H1 (cell line): ENCODE measurements at regions not wholly inside any gene's neighbourhood (a gene's known extent, or its start where the extent isn't known, plus 50 kb on each side); places are given as distances from the start of the nearest gene placed in this dataset.

Source experiments
- CTCF ChIA-PET: fragments of 300-600 bp; sonication (Branson Sonifier 250); formaldehyde crosslinking; loops from one replicate; lab custom pipeline; 2021; ENCODE audit not compliant: partially characterized antibody; lab: Charles Lee
- POLR2A ChIA-PET: fragments of 300-600 bp; sonication (Branson Sonifier 250); formaldehyde crosslinking; loops from one replicate; lab custom pipeline; 2021; ENCODE audit warnings: inconsistent platforms; ENCODE audit not compliant: partially characterized antibody; lab: Charles Lee
- DNase-seq, 2 experiments: peaks; one replicate each; pipeline versions ENCODE4 v3.0.0 to v3.0.0-alpha.2; 2010 to 2022; ENCODE audit warnings: low spot score in 2 of 2, low read depth in 1 of 2, mixed read lengths in 1 of 2
- FAIRE-seq: peaks from 2 replicates; lab custom pipeline; 2011; peaks lifted over from hg19 to GRCh38; lab: Jason Lieb, UNC
- H2AFZ ChIP-seq: 2 replicates; pipeline ENCODE4 v1.8.1; 2012; ENCODE audit warnings: low read length, inconsistent platforms
- H2AK5ac ChIP-seq: 2 replicates; pipeline ENCODE4 v1.6.1; 2013; ENCODE audit warnings: low read depth, low read length
- H2BK120ac ChIP-seq: replicated peaks from 2 replicates; pipeline ENCODE3; 2013; ENCODE audit warnings: low read depth, low read length, inconsistent platforms
- H2BK12ac ChIP-seq: 2 replicates; pipeline ENCODE4 v1.6.1; 2013; ENCODE audit warnings: low read depth, low read length
- H2BK15ac ChIP-seq: 2 replicates; pipeline ENCODE4 v1.6.1; 2013; ENCODE audit warnings: low read length
- H2BK20ac ChIP-seq: 2 replicates; pipeline ENCODE4 v1.6.1; 2013; ENCODE audit warnings: low read length
- H2BK5ac ChIP-seq: 2 replicates; pipeline ENCODE4 v1.6.1; 2013; ENCODE audit warnings: low read depth, low read length
- H3K14ac ChIP-seq: 2 replicates; pipeline ENCODE4 v1.6.1; 2013; ENCODE audit warnings: inconsistent platforms; ENCODE audit not compliant: insufficient read length
- H3K18ac ChIP-seq: 2 replicates; pipeline ENCODE4 v1.6.1; 2013; ENCODE audit warnings: low read length; ENCODE audit errors: extremely low read depth
- H3K23ac ChIP-seq: 2 replicates; pipeline ENCODE4 v1.6.1; 2013; ENCODE audit warnings: inconsistent platforms; ENCODE audit not compliant: insufficient read length
- H3K23me2 ChIP-seq: 2 replicates; pipeline ENCODE4 v1.6.1; 2013; ENCODE audit warnings: low read depth, low read length
- H3K27ac ChIP-seq: 2 replicates; pipeline ENCODE4 v1.6.1; 2011; ENCODE audit warnings: low read depth, low read length, inconsistent platforms
- H3K27me3 ChIP-seq, 4 experiments: replicated peaks in 1 of 4; 1 replicate in 1 of 4; 2 replicates in 3 of 4; pipeline versions ENCODE4 v1.6.1 to v1.8.1; 2011 to 2013; ENCODE audit warnings: low read length in 3 of 4, mild to moderate bottlenecking in 3 of 4, inconsistent platforms in 2 of 4, mixed read lengths in 2 of 4, moderate library complexity in 1 of 4; ENCODE audit not compliant: control insufficient read depth in 3 of 4, insufficient read depth in 3 of 4; ENCODE audit errors: extremely low read depth in 1 of 4
- H3K36me3 ChIP-seq, 4 experiments: 2 replicates each; pipeline versions ENCODE4 v1.6.1 to v1.8.1; 2011 to 2013; ENCODE audit warnings: mild to moderate bottlenecking in 4 of 4, low read length in 3 of 4, moderate library complexity in 2 of 4, control low read depth in 1 of 4, inconsistent platforms in 1 of 4; ENCODE audit not compliant: insufficient read depth in 4 of 4, control insufficient read depth in 2 of 4
- H3K4ac ChIP-seq: replicated peaks from 2 replicates; pipeline ENCODE3; 2013; ENCODE audit warnings: low read length, low read depth, mixed read lengths, inconsistent platforms; ENCODE audit not compliant: insufficient read length
- H3K4me1 ChIP-seq, 4 experiments: replicated peaks in 1 of 4; 1 replicate in 1 of 4; 2 replicates in 3 of 4; pipeline versions ENCODE4 v1.6.1 to v1.8.1; 2011 to 2013; ENCODE audit warnings: low read length in 3 of 4, inconsistent platforms in 2 of 4, mixed read lengths in 1 of 4; ENCODE audit not compliant: insufficient read depth in 4 of 4, control insufficient read depth in 3 of 4
- H3K4me2 ChIP-seq, 2 experiments: 2 replicates each; pipeline versions ENCODE4 v1.6.1 to v1.8.1; 2011 to 2013; ENCODE audit warnings: low read depth in 2 of 2, low read length in 2 of 2, control low read depth in 1 of 2, inconsistent platforms in 1 of 2, mild to moderate bottlenecking in 1 of 2; ENCODE audit not compliant: insufficient read depth in 1 of 2
- H3K4me3 ChIP-seq, 4 experiments: fragments of 200-600, 300-600 bp in 1 of 4; sonication (generic), shearing (Covaris generic), sonication (Bioruptor Twin) in 1 of 4; 2 replicates each; pipeline versions ENCODE4 v1.5.1 to v1.8.1; 2011 to 2016; ENCODE audit warnings: low read length in 4 of 4, low read depth in 3 of 4, control low read depth in 2 of 4, inconsistent platforms in 2 of 4, mild to moderate bottlenecking in 2 of 4, mixed read lengths in 1 of 4, moderate library complexity in 1 of 4; ENCODE audit not compliant: insufficient read depth in 2 of 4; ENCODE audit errors: extremely low read depth in 1 of 4
- H3K56ac ChIP-seq: replicated peaks from 2 replicates; pipeline ENCODE3; 2013; ENCODE audit warnings: low read depth, mild to moderate bottlenecking, mixed read lengths, low read length, inconsistent platforms; ENCODE audit not compliant: insufficient read length
- H3K79me1 ChIP-seq: 2 replicates; pipeline ENCODE4 v1.6.1; 2013; ENCODE audit warnings: low read depth, low read length, control low read depth
- H3K79me2 ChIP-seq, 2 experiments: 2 replicates each; pipeline versions ENCODE4 v1.6.1 to v1.8.1; 2012 to 2013; ENCODE audit warnings: low read length in 2 of 2, mild to moderate bottlenecking in 2 of 2, inconsistent platforms in 1 of 2; ENCODE audit not compliant: insufficient read depth in 2 of 2, control insufficient read depth in 1 of 2
- H3K9ac ChIP-seq, 4 experiments: replicated peaks in 1 of 4; 1 replicate in 1 of 4; 2 replicates in 3 of 4; pipeline versions ENCODE4 v1.6.1 to v1.8.1; 2011 to 2013; ENCODE audit warnings: low read depth in 3 of 4, low read length in 3 of 4, control low read depth in 2 of 4, mild to moderate bottlenecking in 2 of 4, moderate library complexity in 2 of 4, inconsistent platforms in 1 of 4; ENCODE audit errors: extremely low read depth in 1 of 4
- H3K9me3 ChIP-seq, 2 experiments: 2 replicates each; pipeline versions ENCODE4 v1.6.1 to v1.8.1; 2012 to 2013; ENCODE audit warnings: mild to moderate bottlenecking in 2 of 2, moderate library complexity in 2 of 2, control low read depth in 1 of 2, inconsistent platforms in 1 of 2, low read depth in 1 of 2, low read length in 1 of 2, mixed read lengths in 1 of 2; ENCODE audit not compliant: insufficient read depth in 2 of 2
- H4K20me1 ChIP-seq, 2 experiments: replicated peaks in 1 of 2; 2 replicates each; pipeline versions ENCODE3 to v1.8.1; 2011 to 2013; ENCODE audit warnings: inconsistent platforms in 2 of 2, low read length in 2 of 2, mild to moderate bottlenecking in 1 of 2; ENCODE audit not compliant: insufficient read depth in 2 of 2, control insufficient read depth in 1 of 2
- H4K5ac ChIP-seq: 2 replicates; pipeline ENCODE4 v1.6.1; 2013; ENCODE audit warnings: low read length, low read depth, mixed read lengths, inconsistent platforms; ENCODE audit not compliant: insufficient read length
- H4K8ac ChIP-seq: 2 replicates; pipeline ENCODE4 v1.8.0; 2013; ENCODE audit warnings: mild to moderate bottlenecking, moderate library complexity, low read length, inconsistent platforms; ENCODE audit not compliant: insufficient read depth; ENCODE audit errors: extremely low read depth
- H4K91ac ChIP-seq: replicated peaks from 2 replicates; pipeline ENCODE3; 2013; ENCODE audit warnings: low read length, mixed read lengths, inconsistent platforms; ENCODE audit not compliant: insufficient read length
- CHD2 ChIP-seq: IDR thresholded peaks from 2 replicates; pipeline ENCODE4 v1.6.1; 2012; ENCODE audit warnings: low read length, improper control_type of control experiment
- WGBS, 2 experiments: shearing (Covaris generic) in 1 of 2; methylation state at CpG; one replicate each; pipeline versions ENCODE4 v1.1.6 to v1.1.7; 2013 to 2015; ENCODE audit warnings: low lambda C conversion rate in 2 of 2, mixed read lengths in 2 of 2, inconsistent platforms in 1 of 2, low coverage in 1 of 2, missing lambda C conversion rate in 1 of 2; ENCODE audit not compliant: insufficient replicate concordance in 2 of 2, insufficient coverage in 1 of 2, insufficient read length in 1 of 2; ENCODE audit errors: extremely low coverage in 1 of 2, missing lambda C conversion rate in 1 of 2; 5-methylcytosine and 5-hydroxymethylcytosine counted together

GRCh38 chr13:63166345-63166744, 1750.7 kb upstream of the PCDH20 start:
- CTCF ChIA-PET: no interaction called here
- Histone ChIP-seq H3K4me1 (peaks cover 0 to 10% (median 2%) of the 10 kb centered on the region in 4 experiments; a peak in 2 of 7 replicates), H3K36me3 (no peaks in the 10 kb centered on the region), H3K4me3 (no peak overlapping the region), H3K79me1 (no peaks in the 10 kb centered on the region), H2BK15ac (no peak overlapping the region), H4K20me1 (no peaks in the 10 kb centered on the region), H3K18ac (no peak overlapping the region), H2BK12ac (no peak overlapping the region), H2AFZ (no peak overlapping the region), H3K56ac (no peak overlapping the region), H3K23me2 (no peaks in the 10 kb centered on the region), H4K91ac (no peak overlapping the region), H3K9ac (no peak overlapping the region), H4K5ac (no peak overlapping the region), H3K27ac (no peak overlapping the region), H2BK20ac (no peak overlapping the region), H2BK5ac (no peak overlapping the region), H4K8ac (no peak overlapping the region), H3K4me2 (no peak overlapping the region), H3K79me2 (no peaks in the 10 kb centered on the region), H2BK120ac (no peak overlapping the region), H3K4ac (no peak overlapping the region), H2AK5ac (no peak overlapping the region), H3K14ac (no peak overlapping the region), H3K9me3 (no peaks in the 10 kb centered on the region), H3K27me3 (no peaks in the 10 kb centered on the region), H3K23ac (no peak overlapping the region)
- POLR2A ChIA-PET: no interaction called here
- 95% methylated on average over 4 of the region's 4 CpGs; no CpG with 5 or more reads in 1 of the 2 experiments for WGBS, 2 experiments
- no peak for DNase-seq
- FAIRE-seq: no peak
- TF ChIP-seq CHD2: no peak
